ENCODE measurements at regions not wholly inside any gene's neighbourhood (a gene's known extent, or its start where the extent isn't known, plus 50 kb on each side); places are given as distances from the start of the nearest gene placed in this dataset.

GRCh38 chr2:194232600-194232999 is 1424.4 kb upstream of the SLC39A10 start:
- Histone ChIP-seq H3K27me3 (replicated peaks; ENCODE audit: insufficient read depth, low read depth, low read length, poor library complexity) (no peaks in the 10 kb centered on the region), H3K9me3 (ENCODE audit: low read depth, low read length, poor library complexity, severe bottlenecking) (no peaks in the 10 kb centered on the region), H3K27ac (ENCODE audit: low read depth, low read length, poor library complexity, severe bottlenecking) (no peak overlapping the region), H3K4me1 (ENCODE audit: insufficient read depth, low read length, poor library complexity, severe bottlenecking) (no peaks in the 10 kb centered on the region), H3K4me3 (ENCODE audit: low read depth, low read length, poor library complexity, severe bottlenecking) (no peak overlapping the region), H3K36me3 (ENCODE audit: insufficient read depth, low read length, poor library complexity, severe bottlenecking) (no peaks in the 10 kb centered on the region)
- TF ChIP-seq CTCF (conservative IDR thresholded peaks at IDR 0.05; ENCODE audit: low read depth, low read length) (no peak), EZH2 (IDR thresholded peaks at IDR 0.05; ENCODE audit: borderline replicate concordance, low read depth, low read length, poor library complexity, severe bottlenecking) (no peak)
- ChIA-PET POLR2A (ENCODE audit: low non-redundant PET) (no interaction called here), CTCF (no interaction called here)
- no peak for DNase-seq (ENCODE audit: low spot score)
- intact Hi-C loops (cut with micrococcal nuclease; ENCODE audit: unreplicated experiment) = no loop called here
- no TSS peak for BruUV-seq (replicated peaks)

GRCh38 chr2:194223218-194223617 is 1433.8 kb upstream of the SLC39A10 start:
- no peak for DNase-seq (ENCODE audit: low spot score)
- POLR2A ChIA-PET (ENCODE audit: low non-redundant PET) = no interaction called here
- no peak overlapping the region for H3K27ac ChIP-seq (ENCODE audit: low read depth, low read length, poor library complexity, severe bottlenecking)
- H3K4me3 ChIP-seq (ENCODE audit: low read depth, low read length, poor library complexity, severe bottlenecking) = no peak overlapping the region
- no peaks in the 10 kb centered on the region for H3K9me3 ChIP-seq (ENCODE audit: low read depth, low read length, poor library complexity, severe bottlenecking)
- H3K36me3 ChIP-seq (ENCODE audit: insufficient read depth, low read length, poor library complexity, severe bottlenecking) = no peaks in the 10 kb centered on the region
- TF ChIP-seq CTCF (conservative IDR thresholded peaks at IDR 0.05; ENCODE audit: low read depth, low read length) (no peak), EZH2 (IDR thresholded peaks at IDR 0.05; ENCODE audit: borderline replicate concordance, low read depth, low read length, poor library complexity, severe bottlenecking) (no peak)
- H3K27me3 ChIP-seq (replicated peaks; ENCODE audit: insufficient read depth, low read depth, low read length, poor library complexity) = no peaks in the 10 kb centered on the region
- CTCF ChIA-PET = no interaction called here
- no TSS peak for BruUV-seq (replicated peaks)
- intact Hi-C loops (cut with micrococcal nuclease; ENCODE audit: unreplicated experiment) = no loop called here
- no peaks in the 10 kb centered on the region for H3K4me1 ChIP-seq (ENCODE audit: insufficient read depth, low read length, poor library complexity, severe bottlenecking)

GRCh38 chr2:194214192-194214591 is 1442.8 kb upstream of the SLC39A10 start:
- DNase-seq (ENCODE audit: low spot score) = no peak
- intact Hi-C loops (cut with micrococcal nuclease; ENCODE audit: unreplicated experiment) = no loop called here
- TF ChIP-seq EZH2 (IDR thresholded peaks at IDR 0.05; ENCODE audit: borderline replicate concordance, low read depth, low read length, poor library complexity, severe bottlenecking) = no peak
- no peak for TF ChIP-seq CTCF (conservative IDR thresholded peaks at IDR 0.05; ENCODE audit: low read depth, low read length)
- Histone ChIP-seq H3K9me3 (ENCODE audit: low read depth, low read length, poor library complexity, severe bottlenecking) (no peaks in the 10 kb centered on the region), H3K36me3 (ENCODE audit: insufficient read depth, low read length, poor library complexity, severe bottlenecking) (no peaks in the 10 kb centered on the region), H3K27me3 (replicated peaks; ENCODE audit: insufficient read depth, low read depth, low read length, poor library complexity) (no peaks in the 10 kb centered on the region), H3K4me3 (ENCODE audit: low read depth, low read length, poor library complexity, severe bottlenecking) (no peak overlapping the region), H3K27ac (ENCODE audit: low read depth, low read length, poor library complexity, severe bottlenecking) (no peak overlapping the region), H3K4me1 (ENCODE audit: insufficient read depth, low read length, poor library complexity, severe bottlenecking) (no peaks in the 10 kb centered on the region)
- no TSS peak for BruUV-seq (replicated peaks)
- ChIA-PET POLR2A (ENCODE audit: low non-redundant PET) (no interaction called here), CTCF (no interaction called here)
